NCI-H345 treated with DMSO at 0.1 percent for 48 hours (cell line): ENCODE measurements at regions not wholly inside any gene's neighbourhood (a gene's known extent, or its start where the extent isn't known, plus 50 kb on each side); places are given as distances from the start of the nearest gene placed in this dataset.
"Not testable (repeated sequence)": the region's sequence is repeated elsewhere in the genome, so short reads cannot be mapped to it uniquely, and the experiment has no call there.

ENCODE experiments used
- DNase-seq: peaks from one replicate; lab custom pipeline; 2025; ENCODE audit not compliant: unreplicated experiment; lab: John Stamatoyannopoulos, UW

GRCh38 chr12:31906557-31907301 is 52.5 kb upstream of the RESF1 start:
- no peak for DNase-seq

- DNase-seq: no peak
These were observed 56.2 kb upstream of the RESF1 start for GRCh38 chr12:31903025-31903424.

GRCh38 chr12:31900271-31900670 is 58.9 kb upstream of the RESF1 start:
- no peak for DNase-seq

GRCh38 chr12:31899109-31899508 is 60.1 kb upstream of the RESF1 start:
- no peak for DNase-seq

GRCh38 chr12:31897781-31898503 is 61.3 kb upstream of the RESF1 start:
- peak; percentile 37 for DNase-seq

- DNase-seq: not testable (repeated sequence)
These were observed 62.1 kb upstream of the RESF1 start for GRCh38 chr12:31897092-31897491.

GRCh38 chr12:31896514-31897039 is 62.6 kb upstream of the RESF1 start:
- no peak for DNase-seq

- no peak for DNase-seq
These were observed 63.6 kb upstream of the RESF1 start for GRCh38 chr12:31895449-31896150.

- no peak for DNase-seq
These were observed 68.6 kb upstream of the RESF1 start for GRCh38 chr12:31890295-31891285.

GRCh38 chr12:31887109-31887811 is 72.0 kb upstream of the RESF1 start:
- DNase-seq: no peak

- DNase-seq: not testable (repeated sequence)
These were observed 76.5 kb upstream of the RESF1 start for GRCh38 chr12:31882682-31883081.

GRCh38 chr12:31880340-31880739 is 78.9 kb upstream of the RESF1 start:
- no peak for DNase-seq

- DNase-seq: no peak
These were observed 81.3 kb upstream of the RESF1 start for GRCh38 chr12:31877884-31878283.

- no peak for DNase-seq
These were observed 82.4 kb upstream of the RESF1 start for GRCh38 chr12:31876568-31877424.

GRCh38 chr12:31875609-31875964 is 83.6 kb upstream of the RESF1 start:
- no peak for DNase-seq

GRCh38 chr12:31874961-31875608 is 84.1 kb upstream of the RESF1 start:
- no peak for DNase-seq

GRCh38 chr12:31872831-31873604 is 86.2 kb upstream of the RESF1 start:
- DNase-seq: no peak

- no peak for DNase-seq
These were observed 89.2 kb upstream of the RESF1 start for GRCh38 chr12:31869972-31870371.
